Suprapubic skin (tissue), 3 donors: ENCODE measurements at regions not wholly inside any gene's neighbourhood (a gene's known extent, or its start where the extent isn't known, plus 50 kb on each side); places are given as distances from the start of the nearest gene placed in this dataset.

Source experiments
- EP300 ChIP-seq: sonication (generic); formaldehyde crosslinking; IDR thresholded peaks from one replicate; pipeline ENCODE4 v1.6.1; 2017; ENCODE audit warnings: antibody characterized with exemption
- TF ChIP-seq, protein P1 (sequence below), 2 donors: fragments of 200-600 bp in 1 of 2; fragments of 450-650 bp in 1 of 2; sonication (generic) in 1 of 2; IDR thresholded peaks; one replicate each; pipeline ENCODE4 v1.5.1; 2016 to 2019; ENCODE audit warnings: antibody characterized with exemption in 2 of 2, mild to moderate bottlenecking in 1 of 2, moderate library complexity in 1 of 2

DNA sequence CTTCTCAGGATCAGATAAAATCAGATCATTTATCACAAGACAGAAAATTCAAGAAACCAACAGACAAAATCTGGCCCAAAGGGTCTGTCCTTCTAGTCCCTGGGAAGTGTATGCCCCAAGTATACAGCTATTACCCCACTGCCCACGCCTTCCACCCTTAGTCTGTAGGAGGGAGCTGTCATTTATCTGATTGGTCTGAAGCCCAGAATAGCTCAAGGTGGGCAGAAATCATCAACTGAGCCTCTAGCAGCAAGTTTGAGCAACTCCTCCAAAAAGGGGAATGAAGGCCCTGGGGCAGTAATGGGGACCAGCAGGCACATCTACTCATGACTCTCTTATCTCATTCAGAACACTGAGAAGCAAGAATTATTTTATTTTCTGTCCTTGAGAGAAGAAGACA is 126.9 kb downstream of the MATN1 start:
- TF ChIP-seq, protein P1, sequence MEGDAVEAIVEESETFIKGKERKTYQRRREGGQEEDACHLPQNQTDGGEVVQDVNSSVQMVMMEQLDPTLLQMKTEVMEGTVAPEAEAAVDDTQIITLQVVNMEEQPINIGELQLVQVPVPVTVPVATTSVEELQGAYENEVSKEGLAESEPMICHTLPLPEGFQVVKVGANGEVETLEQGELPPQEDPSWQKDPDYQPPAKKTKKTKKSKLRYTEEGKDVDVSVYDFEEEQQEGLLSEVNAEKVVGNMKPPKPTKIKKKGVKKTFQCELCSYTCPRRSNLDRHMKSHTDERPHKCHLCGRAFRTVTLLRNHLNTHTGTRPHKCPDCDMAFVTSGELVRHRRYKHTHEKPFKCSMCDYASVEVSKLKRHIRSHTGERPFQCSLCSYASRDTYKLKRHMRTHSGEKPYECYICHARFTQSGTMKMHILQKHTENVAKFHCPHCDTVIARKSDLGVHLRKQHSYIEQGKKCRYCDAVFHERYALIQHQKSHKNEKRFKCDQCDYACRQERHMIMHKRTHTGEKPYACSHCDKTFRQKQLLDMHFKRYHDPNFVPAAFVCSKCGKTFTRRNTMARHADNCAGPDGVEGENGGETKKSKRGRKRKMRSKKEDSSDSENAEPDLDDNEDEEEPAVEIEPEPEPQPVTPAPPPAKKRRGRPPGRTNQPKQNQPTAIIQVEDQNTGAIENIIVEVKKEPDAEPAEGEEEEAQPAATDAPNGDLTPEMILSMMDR (IDR thresholded peaks at IDR 0.05): no peak
- TF ChIP-seq EP300: no peak
